GM18873 (cell line): ENCODE measurements at regions not wholly inside any gene's neighbourhood (a gene's known extent, or its start where the extent isn't known, plus 50 kb on each side); places are given as distances from the start of the nearest gene placed in this dataset.
"Not testable (repeated sequence)": the region's sequence is repeated elsewhere in the genome, so short reads cannot be mapped to it uniquely, and the experiment has no call there.

ENCODE experiments used
- ATAC-seq: cut with Tn5 transposase; IDR thresholded peaks from one replicate; pipeline ENCODE4 v1.9.1; 2021; ENCODE audit warnings: mild to moderate bottlenecking, moderate library complexity, moderate number of reproducible peaks; ENCODE audit not compliant: unreplicated experiment, low FRiP score

GRCh38 chr19:30263830-30264381 is 108.3 kb upstream of the ZNF536 start:
- ATAC-seq: no peak

GRCh38 chr19:30265918-30266317 is 106.3 kb upstream of the ZNF536 start:
- ATAC-seq: not testable (repeated sequence)

GRCh38 chr19:30266687-30267086 is 105.5 kb upstream of the ZNF536 start:
- ATAC-seq: no peak

GRCh38 chr19:30267332-30267731 is 104.9 kb upstream of the ZNF536 start:
- no peak for ATAC-seq

GRCh38 chr19:30268601-30269000 is 103.6 kb upstream of the ZNF536 start:
- ATAC-seq: no peak

GRCh38 chr19:30269638-30270037 is 102.5 kb upstream of the ZNF536 start:
- no peak for ATAC-seq

- ATAC-seq: no peak
These were observed 100.4 kb upstream of the ZNF536 start for GRCh38 chr19:30271816-30272215.

GRCh38 chr19:30272554-30272953 is 99.6 kb upstream of the ZNF536 start:
- ATAC-seq: no peak

GRCh38 chr19:30273184-30273583 is 99.0 kb upstream of the ZNF536 start:
- no peak for ATAC-seq

- no peak for ATAC-seq
These were observed 97.2 kb upstream of the ZNF536 start for GRCh38 chr19:30274987-30275386.

- ATAC-seq: no peak
These were observed 95.9 kb upstream of the ZNF536 start for GRCh38 chr19:30276011-30276882.

GRCh38 chr19:30276883-30277280 is 95.3 kb upstream of the ZNF536 start:
- ATAC-seq: no peak

GRCh38 chr19:30277941-30278881 is 94.0 kb upstream of the ZNF536 start:
- no peak for ATAC-seq

GRCh38 chr19:30278882-30279254 is 93.3 kb upstream of the ZNF536 start:
- no peak for ATAC-seq

- ATAC-seq: no peak
These were observed 92.2 kb upstream of the ZNF536 start for GRCh38 chr19:30280018-30280417.

- no peak for ATAC-seq
These were observed 90.3 kb upstream of the ZNF536 start for GRCh38 chr19:30281906-30282305.

- ATAC-seq: no peak
These were observed 88.6 kb upstream of the ZNF536 start for GRCh38 chr19:30283556-30283955.

GRCh38 chr19:30284209-30284608 is 88.0 kb upstream of the ZNF536 start:
- no peak for ATAC-seq

- no peak for ATAC-seq
These were observed 87.3 kb upstream of the ZNF536 start for GRCh38 chr19:30284885-30285284.

GRCh38 chr19:30286378-30286777 is 85.8 kb upstream of the ZNF536 start:
- no peak for ATAC-seq

GRCh38 chr19:30287259-30287658 is 84.9 kb upstream of the ZNF536 start:
- no peak for ATAC-seq
